ENCODE measurements at regions not wholly inside any gene's neighbourhood (a gene's known extent, or its start where the extent isn't known, plus 50 kb on each side); places are given as distances from the start of the nearest gene placed in this dataset.

- intact Hi-C loops (cut with DNase I), result no loop called here
- TF ChIP-seq, protein P1, sequence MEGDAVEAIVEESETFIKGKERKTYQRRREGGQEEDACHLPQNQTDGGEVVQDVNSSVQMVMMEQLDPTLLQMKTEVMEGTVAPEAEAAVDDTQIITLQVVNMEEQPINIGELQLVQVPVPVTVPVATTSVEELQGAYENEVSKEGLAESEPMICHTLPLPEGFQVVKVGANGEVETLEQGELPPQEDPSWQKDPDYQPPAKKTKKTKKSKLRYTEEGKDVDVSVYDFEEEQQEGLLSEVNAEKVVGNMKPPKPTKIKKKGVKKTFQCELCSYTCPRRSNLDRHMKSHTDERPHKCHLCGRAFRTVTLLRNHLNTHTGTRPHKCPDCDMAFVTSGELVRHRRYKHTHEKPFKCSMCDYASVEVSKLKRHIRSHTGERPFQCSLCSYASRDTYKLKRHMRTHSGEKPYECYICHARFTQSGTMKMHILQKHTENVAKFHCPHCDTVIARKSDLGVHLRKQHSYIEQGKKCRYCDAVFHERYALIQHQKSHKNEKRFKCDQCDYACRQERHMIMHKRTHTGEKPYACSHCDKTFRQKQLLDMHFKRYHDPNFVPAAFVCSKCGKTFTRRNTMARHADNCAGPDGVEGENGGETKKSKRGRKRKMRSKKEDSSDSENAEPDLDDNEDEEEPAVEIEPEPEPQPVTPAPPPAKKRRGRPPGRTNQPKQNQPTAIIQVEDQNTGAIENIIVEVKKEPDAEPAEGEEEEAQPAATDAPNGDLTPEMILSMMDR (IDR thresholded peaks at IDR 0.05), result no peak
- DNase-seq (ENCODE audit: low spot score in 2 of 2), result no peak
- Histone ChIP-seq H3K27ac (no peak overlapping the region), H3K27me3 (no peaks in the 10 kb centered on the region), H3K9me3 (no peaks in the 10 kb centered on the region), H3K4me3 (no peak overlapping the region), H3K4me1 (no peaks in the 10 kb centered on the region), H3K36me3 (no peaks in the 10 kb centered on the region)
Observed at GRCh38 chr6:67201563-67201962, 1433.5 kb upstream of the ADGRB3 start.

DNA sequence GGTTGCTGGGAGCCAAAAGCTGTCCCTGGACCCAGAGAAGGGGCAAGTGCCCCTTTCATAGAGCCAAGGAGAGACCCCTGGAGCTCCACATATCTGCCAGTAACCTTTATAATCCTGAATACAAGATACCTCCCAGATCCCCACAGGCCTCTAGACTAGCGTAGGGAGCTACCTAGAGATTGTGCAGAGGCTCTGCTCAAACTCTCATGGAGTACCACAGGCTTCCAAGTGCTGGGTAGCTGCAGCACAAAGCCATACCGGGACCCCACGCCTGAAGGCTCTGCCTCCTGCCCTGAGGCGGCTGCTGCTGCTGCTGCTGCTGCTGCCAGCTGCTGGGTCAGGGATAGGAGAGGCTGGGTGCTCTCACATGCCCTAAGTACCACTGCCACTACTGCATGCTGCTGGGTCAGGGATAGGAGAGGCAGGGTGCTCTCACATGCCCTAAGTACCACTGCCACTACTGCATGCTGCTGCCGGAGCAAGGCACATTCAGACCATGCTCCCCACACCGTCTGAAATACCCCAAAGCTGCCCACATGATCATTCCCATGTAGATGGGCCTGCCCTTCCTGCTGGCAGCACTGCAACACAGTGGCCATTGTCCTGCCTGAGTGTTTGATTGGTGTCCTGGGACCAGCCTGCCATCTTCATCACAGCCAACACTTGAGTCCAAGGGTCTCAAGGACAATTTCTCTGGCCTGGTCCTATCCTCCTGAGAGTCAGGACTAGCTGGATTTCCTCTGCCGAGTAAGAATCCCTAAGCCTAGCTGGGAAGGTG, 1434.3 kb upstream of the ADGRB3 start:
- no peaks in the 10 kb centered on the region for H3K9me3 ChIP-seq
- no peaks in the 10 kb centered on the region for H3K36me3 ChIP-seq
- no peaks in the 10 kb centered on the region for H3K27me3 ChIP-seq
- H3K27ac ChIP-seq, result no peak overlapping the region
- TF ChIP-seq, protein P1 (IDR thresholded peaks at IDR 0.05), result no peak
- H3K4me3 ChIP-seq, result no peak overlapping the region
- no peaks in the 10 kb centered on the region for H3K4me1 ChIP-seq
- intact Hi-C loops (cut with DNase I), result no loop called here
- no peak for DNase-seq (ENCODE audit: low spot score in 2 of 2)

- Histone ChIP-seq H3K27me3 (no peaks in the 10 kb centered on the region), H3K4me1 (no peaks in the 10 kb centered on the region), H3K4me3 (no peak overlapping the region), H3K27ac (no peak overlapping the region), H3K36me3 (no peaks in the 10 kb centered on the region), H3K9me3 (no peaks in the 10 kb centered on the region)
- intact Hi-C loops (cut with DNase I), result no loop called here
- TF ChIP-seq, protein P1 (IDR thresholded peaks at IDR 0.05), result no peak
- no peak for DNase-seq (ENCODE audit: low spot score in 2 of 2)
Observed at GRCh38 chr6:67199425-67199824, 1435.7 kb upstream of the ADGRB3 start.

DNA sequence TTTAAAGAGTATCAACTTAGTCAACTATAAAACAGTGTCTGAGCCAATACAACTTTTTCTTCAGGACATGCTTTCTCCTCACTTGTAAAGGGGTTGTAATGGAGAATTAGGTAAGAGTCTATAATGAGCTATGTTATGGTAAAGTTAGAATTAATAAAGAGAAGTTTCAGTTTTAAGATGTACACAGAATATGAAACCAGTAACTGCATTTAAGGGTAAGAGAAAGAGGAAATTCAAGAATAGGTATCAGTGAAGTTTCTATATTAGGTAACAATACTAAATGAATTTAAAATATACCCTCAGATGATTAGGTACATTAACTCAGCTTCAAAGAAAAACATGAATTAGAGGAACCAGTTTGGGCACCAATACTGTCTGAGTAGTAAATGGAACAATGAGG, 1444.3 kb upstream of the ADGRB3 start:
- H3K27ac ChIP-seq, result no peak overlapping the region
- peaks cover 0 to 5% of the 10 kb centered on the region in 2 donors for H3K9me3 ChIP-seq
- H3K36me3 ChIP-seq, result no peaks in the 10 kb centered on the region
- H3K4me3 ChIP-seq, result no peak overlapping the region
- TF ChIP-seq, protein P1 (IDR thresholded peaks at IDR 0.05), result no peak
- H3K27me3 ChIP-seq, result no peaks in the 10 kb centered on the region
- no peak for DNase-seq (ENCODE audit: low spot score in 2 of 2)
- intact Hi-C loops (cut with DNase I), result no loop called here
- H3K4me1 ChIP-seq, result no peaks in the 10 kb centered on the region

- TF ChIP-seq, protein P1 (IDR thresholded peaks at IDR 0.05), result no peak
- Histone ChIP-seq H3K4me1 (no peaks in the 10 kb centered on the region), H3K27ac (no peak overlapping the region), H3K36me3 (no peaks in the 10 kb centered on the region), H3K27me3 (no peaks in the 10 kb centered on the region), H3K4me3 (no peak overlapping the region), H3K9me3 (no peaks in the 10 kb centered on the region)
- DNase-seq (ENCODE audit: low spot score in 2 of 2), result no peak
- intact Hi-C loops (cut with DNase I), result no loop called here
Observed at GRCh38 chr6:67184405-67184804, 1450.7 kb upstream of the ADGRB3 start.

Measured in ascending aorta (tissue), 2 donors.